SIG-M5 (cell line): ENCODE measurements at regions not wholly inside any gene's neighbourhood (a gene's known extent, or its start where the extent isn't known, plus 50 kb on each side); places are given as distances from the start of the nearest gene placed in this dataset.

Experiments used
- DNase-seq: peaks from one replicate; lab custom pipeline; 2025; lab: John Stamatoyannopoulos, UW

DNA sequence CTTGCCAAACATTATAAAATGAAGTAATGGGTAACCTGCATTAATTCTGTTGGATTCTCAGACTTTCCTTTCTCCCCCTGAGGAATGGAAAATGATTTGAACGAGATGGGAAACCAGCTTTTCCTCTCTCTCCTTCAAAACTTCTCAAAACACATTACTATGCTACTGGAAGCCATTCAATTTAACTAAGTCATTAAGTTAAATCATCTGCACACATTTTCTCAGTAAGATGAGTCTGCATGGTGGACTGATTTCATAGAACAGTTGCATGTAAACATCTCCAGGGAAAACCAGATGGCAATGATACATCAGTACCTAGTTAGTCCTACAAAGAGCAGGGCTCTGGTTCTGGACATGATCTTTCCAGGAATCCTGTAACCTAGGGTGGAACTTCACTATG, 59.9 kb downstream of the BMP4 start:
- no peak for DNase-seq

DNA sequence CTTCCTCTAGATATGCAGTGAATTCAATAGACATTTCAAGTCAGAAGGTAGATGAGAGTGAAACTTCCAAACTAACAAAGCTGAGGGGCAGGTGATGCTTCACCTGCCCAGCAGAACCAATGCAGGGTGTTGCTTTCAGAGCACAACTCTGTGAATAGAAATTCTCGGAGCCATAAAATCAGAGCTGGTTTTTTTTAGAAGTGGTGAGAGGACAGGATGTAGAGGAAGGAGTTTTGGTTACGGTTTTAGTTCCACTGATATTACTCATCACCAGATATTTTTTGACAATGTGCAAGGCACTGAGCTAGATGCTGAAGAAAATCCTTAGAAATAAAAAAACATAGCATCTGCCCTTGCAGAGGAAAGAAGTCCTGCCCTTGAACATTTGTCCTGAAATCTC, 62.2 kb downstream of the BMP4 start:
- no peak for DNase-seq

DNA sequence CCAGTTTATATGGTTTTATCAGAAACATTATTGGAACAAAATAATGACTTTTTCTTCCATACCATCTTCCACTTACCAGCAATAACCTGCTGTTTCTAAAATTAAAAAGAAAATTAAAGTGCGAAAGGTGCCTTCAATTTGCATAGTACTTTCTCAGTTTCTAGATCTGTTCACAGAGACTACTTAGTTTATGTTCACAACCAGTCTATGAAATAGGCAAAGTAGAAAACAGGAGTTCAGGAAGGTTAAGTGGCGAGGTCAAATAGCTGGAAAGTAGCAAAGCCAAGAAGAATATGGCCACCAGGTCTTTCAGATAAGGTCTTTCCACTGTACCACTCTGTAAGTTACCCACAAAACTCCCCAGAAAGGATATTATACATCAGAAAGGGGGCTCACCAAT, 63.3 kb downstream of the BMP4 start:
- DNase-seq, result no peak

DNA sequence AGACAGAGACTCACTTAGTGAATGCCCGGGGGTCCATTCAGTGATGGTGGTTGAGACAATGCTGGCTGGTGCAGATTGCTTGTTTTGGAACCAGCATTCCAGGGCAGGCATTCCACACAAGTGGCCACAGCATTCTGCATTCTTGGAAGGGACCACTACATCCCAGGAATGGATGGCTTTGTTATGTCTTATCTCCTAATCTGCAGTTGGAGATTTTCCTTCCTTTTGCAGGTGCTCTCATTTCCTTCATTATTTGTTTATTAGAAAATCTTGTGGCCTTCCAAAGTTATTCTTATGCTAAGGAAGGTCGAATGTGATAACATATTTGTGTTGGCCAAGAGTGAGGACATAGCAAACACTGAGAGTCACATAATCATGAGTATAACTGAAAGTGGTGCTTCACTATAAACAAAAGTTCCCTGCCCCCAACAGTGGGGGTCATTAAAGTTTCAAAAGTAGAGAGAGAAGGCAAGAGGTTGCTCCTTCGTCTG, 66.0 kb downstream of the BMP4 start:
- DNase-seq, result no peak

DNA sequence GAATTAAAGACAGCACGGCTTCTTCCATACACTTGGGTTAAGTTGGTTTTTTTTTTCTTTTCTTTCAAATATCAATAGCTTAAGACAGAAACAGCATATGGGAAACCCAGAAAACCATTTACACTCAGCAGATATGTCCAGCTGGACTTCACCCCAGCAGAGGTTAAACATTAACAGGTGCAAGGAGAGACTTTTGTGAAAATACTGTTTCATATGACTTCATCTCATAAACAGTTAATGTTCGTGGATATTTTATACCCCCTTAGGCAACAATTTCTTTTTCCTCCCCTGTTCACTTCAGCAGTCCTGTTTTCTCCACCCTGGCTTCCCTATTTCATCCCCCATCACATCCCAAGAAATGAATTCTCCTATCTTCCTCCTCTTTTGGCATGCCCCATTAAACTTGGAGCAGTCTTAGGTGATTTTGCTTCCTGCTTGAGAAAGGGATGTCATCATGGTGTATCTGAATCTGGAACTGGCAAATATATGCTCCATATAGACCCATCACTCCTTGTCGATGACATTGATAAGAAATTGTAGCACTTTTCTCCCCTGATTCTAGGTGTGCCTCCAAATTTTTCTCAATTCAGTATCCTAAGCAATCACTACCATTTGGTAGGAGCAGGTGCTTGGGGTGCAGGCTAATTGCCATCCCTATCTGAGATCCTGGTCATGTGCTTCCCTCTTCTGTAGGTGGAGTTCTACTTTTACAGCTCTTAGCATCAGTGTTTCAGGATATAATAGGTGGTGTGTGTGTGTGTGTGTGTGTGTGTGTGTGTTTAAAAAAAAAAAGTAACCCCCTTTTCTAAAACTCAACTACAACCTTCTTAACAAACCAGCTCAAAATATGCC, 67.9 kb downstream of the BMP4 start:
- DNase-seq, result no peak

DNA sequence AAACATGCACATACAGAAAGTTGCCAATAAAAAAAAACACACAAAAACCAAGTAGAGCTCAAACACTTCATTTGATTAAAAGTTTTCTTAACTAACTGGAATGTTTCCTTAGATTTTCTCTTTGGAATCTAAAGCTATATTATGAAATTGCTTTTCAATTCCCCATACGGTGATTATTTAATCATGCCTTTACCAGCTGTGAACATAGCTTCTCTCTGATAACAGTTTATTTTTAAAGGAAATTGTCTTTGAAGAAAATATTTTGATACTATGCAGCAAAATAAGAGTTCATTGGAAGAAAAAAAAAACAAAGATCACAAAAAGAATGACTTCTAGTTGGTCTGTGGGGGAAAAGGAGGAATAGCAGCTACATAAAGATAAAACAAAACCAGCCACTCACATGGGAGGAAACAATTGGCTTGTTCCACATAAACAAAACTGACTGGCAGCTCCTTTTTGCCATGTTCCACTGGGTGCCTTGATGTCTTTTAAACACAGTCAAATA, 71.4 kb downstream of the BMP4 start:
- no peak for DNase-seq

DNA sequence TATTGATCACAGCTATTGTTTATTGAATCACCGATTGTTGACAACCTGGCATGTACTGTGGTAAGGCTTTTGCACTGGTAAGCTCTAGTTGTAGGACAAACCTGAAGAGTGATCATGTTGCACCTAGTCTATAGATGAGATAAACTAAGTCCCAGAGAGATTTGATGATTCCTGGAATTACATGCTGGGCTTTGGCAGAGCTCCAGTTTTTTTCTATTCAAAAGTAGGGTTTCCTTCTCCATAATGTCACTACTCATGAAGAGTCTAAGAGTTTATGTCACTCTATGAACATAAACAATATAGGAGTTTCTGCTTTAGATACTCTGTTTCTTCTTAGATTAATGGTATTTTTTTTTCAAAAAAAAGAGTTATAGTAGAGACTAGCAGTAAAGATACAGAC, 72.0 kb downstream of the BMP4 start:
- no peak for DNase-seq

DNA sequence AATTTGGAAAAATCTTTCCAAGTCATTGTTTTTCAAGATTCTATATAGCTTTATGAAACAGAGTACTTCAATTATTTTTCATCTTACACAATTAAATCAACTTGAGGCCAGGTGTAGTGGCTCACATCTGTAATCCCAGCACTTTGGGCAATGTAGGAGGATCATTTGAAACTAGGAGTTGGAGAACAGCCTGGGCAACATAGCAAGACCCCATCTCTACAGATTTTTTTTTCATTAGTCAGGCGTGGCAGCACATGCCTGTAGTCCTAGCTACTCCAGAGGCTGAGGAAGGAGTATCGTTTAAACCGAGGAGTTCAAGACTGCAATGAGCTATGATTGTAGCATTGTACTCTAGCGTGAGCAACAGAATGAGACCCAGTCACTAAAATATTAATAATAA, 72.9 kb downstream of the BMP4 start:
- DNase-seq, result no peak

DNA sequence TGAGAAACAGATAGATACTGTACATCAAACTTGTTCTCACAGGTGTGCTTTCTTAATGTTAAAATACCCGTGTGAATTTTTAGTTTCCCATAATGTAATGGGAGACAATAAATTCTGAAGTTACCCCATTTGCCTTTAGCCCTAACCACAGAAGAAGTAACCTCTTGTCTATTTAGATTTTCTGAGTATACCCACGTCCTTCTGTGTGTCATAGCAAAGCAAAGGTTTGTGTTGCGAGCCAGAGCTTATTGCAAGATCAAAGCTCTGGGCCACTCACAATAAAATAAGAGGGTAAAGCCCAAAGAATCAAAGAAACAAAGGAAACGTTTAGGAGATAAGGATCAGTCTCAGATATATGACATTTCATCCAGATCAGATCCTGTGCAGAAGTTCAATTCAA, 73.9 kb downstream of the BMP4 start:
- no peak for DNase-seq

DNA sequence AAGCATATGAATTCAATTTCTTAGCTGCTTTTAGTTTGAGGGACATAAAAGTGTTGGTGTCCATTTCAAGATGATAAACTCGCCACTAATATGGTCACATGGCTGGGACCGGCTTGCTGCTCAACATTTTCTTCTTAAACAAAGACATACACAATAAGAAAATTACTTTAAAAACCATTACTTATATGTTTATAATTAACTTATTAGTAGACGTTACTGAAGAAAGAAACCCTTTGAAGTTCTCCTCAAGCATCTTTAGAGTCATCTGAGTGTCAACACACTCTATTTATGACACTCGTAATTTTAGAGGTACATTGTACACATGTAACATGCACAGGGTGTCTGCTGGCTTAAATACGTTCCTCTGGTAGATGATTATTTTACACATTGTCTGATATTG, 74.7 kb downstream of the BMP4 start:
- no peak for DNase-seq

DNA sequence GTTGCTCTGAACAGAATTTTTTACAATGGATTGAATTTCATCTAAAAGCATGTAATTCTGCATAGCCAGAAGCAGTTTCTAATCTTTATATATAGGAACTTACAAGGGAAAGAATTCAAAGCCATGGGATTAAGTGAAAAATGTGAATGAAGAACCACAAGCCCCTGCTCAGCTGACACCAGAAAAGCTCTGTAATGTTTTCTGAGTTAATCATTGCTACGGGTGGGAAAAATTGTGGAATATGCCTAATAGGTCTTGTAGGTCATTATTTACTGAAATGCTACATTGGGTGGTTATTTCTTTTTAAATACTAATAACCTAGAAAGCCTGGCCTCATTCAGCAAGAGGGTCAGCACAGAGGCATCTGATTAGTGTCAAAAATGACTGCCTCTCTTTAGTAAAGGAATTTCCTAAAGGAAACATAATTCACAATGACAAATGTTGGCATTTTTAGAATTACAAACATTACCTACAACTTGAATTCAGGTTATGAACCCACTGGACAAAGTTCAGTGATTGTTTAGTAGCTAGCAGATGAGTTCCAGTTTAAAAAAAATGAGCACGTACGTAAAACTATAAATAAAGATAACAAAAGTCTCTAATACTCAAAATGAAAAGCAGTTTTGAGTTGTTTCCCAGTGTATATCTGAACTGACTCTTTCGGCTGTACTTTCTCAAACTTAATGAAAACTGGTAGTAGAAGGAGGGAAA, 75.3 kb downstream of the BMP4 start:
- DNase-seq, result no peak

DNA sequence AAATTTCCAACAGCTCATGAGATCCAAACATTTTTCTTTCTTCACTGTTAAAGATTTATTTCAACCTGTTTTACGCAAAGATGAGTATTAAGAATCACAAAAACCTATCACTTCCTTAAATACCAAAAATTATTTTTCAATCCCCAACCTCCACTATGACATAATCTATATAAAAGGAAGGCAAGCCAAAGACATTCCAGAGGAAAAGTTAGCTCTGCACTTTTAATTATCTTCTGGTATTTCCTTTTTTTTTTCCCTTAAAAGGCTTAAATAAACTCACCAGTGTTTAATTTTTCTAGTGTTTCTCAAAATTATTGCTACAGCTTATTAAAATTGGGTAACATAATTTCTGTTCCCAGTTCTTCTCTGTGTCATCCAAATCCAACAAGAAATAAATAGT, 75.9 kb downstream of the BMP4 start:
- DNase-seq, result no peak

DNA sequence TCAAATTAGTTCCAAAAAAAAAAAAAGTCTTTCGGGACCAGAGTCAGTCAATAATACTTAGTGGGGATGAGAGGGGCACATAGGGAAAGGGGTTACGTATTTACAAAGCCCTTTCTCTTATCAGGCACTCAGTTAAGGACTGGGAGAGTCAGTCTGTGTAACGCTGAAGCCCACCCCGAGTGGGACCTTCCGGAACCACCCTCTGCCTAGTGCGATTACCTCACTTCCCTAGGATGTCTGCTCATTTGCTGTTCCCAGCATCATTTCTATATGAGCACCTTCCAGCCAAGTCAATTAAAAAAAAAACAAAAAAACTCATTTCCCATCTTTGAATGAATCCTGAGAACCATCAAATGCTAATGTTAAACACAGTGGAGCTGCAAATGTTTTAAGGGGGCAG, 76.9 kb downstream of the BMP4 start:
- no peak for DNase-seq

DNA sequence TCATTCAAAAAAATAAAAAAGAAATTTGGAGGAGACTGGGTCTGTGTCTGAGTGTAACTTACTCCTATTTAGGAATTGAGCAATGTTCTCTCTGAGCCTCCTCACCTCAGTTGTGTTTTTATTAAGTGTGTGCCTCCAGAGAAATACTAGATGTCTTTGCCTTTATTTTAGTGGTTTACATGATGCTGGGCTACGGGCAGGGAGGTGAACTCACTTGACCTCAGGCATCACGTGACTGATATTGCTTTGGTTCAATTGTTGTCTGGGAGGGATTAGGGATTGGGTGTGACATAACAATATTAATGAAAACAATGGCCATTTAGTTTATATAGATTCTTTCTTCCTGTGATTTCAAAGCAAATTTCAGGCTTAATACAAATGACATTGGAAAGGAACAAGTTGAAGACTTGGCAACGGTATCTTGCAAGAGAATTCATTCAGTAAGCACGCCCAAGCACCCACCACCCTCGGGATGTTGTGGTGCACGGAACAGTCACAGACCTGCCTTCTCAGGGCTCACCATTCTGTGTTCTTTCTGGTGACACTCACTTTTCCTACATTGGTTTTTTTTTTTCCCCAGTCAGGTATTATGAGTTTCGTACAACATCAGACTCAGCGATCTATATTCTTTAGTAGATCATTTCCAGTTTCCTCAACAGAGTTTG, 77.5 kb downstream of the BMP4 start:
- no peak for DNase-seq

DNA sequence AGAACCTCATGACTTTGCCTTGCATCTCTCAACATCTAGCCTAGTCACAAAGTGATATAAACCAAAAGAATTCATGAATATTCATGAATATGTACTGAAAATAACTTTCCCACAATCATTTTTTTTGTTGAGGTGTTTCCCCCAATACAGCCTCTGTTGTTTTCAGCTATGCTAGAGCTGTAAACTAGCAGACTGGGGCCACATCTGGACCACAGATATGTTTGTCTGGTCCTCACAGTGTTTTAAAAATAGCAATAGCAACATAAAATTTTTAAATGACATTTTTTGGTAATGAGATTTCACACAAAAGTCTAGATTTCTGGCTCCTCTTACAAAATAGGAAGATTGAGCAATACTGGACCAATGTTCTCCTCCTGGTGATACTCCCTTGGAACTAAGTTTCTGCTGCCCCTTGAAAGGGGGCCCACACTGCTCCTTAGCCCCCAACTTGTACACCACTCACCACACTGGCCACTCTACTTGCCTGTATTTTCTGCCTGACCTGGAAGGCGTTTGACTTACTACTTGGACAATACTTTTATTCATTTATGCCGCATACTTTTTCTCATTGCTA, 81.2 kb downstream of the BMP4 start:
- DNase-seq, result no peak

DNA sequence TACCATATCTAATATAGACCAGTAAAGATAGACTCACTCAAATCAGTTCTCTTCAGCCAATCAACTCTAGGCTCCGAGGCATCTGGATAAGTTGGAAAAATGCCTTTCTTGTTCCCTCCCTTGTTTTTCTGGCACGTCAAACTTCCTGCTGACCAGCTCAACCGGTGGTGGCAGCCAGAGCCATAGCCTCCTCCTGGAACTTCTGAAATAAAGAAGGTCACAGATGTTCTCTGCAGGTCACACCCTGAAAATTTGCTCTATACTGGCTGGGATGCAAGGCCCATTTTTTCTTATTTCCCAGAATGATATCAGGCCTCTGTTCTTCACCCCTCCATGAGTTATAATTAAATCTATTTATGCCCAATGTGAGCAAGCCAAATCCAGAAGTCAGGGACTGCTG, 81.9 kb downstream of the BMP4 start:
- no peak for DNase-seq

DNA sequence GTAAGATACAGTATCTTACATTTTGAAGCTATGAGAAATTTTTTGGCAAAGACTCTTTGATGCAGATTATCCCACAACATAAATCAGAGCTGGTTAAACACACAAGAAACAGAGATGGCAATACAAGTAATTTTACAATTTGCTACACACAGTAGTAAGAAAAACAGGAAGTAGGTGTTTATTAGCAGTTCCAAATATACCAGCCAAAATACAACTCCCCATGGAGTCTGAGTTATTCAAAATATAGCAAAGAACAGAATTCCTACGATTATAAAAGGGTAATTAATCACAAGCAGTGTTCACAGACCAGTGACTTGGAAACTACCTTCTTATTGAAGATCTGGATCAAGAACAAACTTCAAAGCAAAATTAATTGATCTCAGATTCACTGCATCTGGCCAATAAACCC, 83.9 kb downstream of the BMP4 start:
- no peak for DNase-seq

DNA sequence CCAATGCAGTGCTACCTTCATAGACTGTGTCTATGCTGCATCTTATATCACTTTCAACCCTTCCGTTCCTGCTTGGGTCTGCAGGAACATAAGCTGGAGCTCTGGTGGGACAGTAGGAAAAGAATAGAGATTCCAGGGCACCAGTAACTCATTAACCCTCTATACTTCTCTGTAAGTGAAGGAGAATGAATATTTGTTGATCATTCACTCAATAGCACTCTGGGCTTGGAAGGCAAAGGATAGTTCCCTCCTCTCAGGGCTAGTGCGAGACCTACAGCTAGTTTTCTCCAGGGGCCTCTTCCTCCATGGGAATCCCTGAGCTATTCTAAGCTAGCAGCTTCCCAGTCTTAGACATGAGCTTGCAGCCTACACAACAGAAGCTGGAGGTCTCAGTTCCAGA, 84.7 kb downstream of the BMP4 start:
- no peak for DNase-seq

DNA sequence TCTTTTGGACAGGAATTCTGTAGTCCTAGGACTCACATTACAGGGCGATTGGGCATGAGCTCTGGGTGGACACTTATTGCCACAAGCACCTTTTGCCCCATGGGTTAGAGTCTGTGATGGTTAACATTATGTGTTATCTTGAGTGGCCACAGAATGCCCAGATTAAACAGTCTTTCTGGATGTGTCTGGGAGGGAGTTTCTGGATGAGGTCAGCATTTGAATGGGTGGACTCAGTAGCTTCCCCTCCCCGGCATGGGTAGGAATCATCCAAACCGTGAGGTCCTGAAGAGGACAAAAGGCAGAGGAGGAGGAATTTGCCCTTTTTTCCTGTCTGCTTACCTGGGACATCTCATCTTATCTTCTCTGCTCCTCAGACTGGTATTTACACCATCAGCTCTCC, 85.6 kb downstream of the BMP4 start:
- DNase-seq, result no peak

DNA sequence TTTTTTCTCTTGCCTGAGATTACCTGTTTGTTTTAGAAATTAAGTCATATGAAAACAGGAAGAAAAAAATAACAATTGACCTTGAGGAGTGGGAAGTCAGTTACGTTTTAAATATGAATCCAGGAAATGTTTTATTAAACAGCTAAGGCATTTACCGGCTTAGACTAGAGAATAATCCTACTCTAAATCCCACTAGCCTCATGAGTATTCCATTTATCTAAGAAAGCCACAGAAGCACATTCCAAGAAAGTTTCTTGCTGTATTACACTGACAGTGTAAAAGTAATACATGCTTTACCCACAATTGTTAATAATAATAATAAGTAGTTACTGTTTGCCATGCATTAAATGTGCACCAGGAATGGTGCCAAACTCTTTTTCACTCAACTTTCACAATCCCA, 90.9 kb downstream of the BMP4 start:
- DNase-seq, result no peak

DNA sequence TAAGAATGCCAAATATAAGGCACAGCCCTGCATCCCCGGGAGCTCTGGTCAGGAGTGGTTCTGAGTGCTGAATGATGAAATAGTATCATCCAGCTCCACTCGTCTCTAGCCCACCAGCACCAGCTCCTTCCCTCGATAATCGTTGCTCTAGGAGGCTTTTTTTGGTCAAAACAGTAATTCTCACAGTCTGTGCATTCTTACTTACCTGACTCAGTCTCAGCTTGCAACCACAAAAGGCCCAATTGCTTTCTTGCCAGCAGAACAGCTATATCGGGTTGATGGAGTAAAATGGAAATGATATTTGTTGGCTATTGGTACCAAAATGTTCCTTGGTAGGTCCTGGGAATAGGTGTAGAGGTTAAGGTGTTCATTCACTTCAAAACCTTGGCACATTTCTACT, 94.8 kb downstream of the BMP4 start:
- DNase-seq, result no peak

DNA sequence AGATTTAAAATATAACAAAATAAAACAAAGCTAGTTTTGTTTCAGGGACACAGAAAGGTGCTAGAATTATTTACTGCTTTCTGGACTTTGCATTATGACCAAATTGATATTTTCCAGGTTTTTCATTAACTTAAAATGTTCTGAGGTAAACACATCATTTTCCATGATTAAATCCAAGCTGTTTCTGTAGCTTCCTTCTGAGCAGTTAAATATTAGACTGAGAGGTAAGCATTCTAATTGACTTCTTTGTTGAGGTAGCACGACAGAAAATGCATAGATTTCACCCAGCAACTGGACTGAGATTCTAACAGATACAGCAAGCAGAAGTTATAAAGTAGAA, 98.3 kb downstream of the BMP4 start:
- no peak for DNase-seq
